ENCODE measurements at regions not wholly inside any gene's neighbourhood (a gene's known extent, or its start where the extent isn't known, plus 50 kb on each side); places are given as distances from the start of the nearest gene placed in this dataset.

- no peaks in the 10 kb centered on the region for H3K4me1 Mint-ChIP-seq
- H3K36me3 Mint-ChIP-seq (ENCODE audit: low read depth): no peaks in the 10 kb centered on the region
- H3K4me3 Mint-ChIP-seq: no peak overlapping the region
- H3K9me3 Mint-ChIP-seq: peaks cover 5% of the 10 kb centered on the region
- no peaks in the 10 kb centered on the region for H3K27me3 Mint-ChIP-seq (ENCODE audit: low read depth)
- no peak overlapping the region for H3K27ac Mint-ChIP-seq
- TF ChIP-seq, protein P1, sequence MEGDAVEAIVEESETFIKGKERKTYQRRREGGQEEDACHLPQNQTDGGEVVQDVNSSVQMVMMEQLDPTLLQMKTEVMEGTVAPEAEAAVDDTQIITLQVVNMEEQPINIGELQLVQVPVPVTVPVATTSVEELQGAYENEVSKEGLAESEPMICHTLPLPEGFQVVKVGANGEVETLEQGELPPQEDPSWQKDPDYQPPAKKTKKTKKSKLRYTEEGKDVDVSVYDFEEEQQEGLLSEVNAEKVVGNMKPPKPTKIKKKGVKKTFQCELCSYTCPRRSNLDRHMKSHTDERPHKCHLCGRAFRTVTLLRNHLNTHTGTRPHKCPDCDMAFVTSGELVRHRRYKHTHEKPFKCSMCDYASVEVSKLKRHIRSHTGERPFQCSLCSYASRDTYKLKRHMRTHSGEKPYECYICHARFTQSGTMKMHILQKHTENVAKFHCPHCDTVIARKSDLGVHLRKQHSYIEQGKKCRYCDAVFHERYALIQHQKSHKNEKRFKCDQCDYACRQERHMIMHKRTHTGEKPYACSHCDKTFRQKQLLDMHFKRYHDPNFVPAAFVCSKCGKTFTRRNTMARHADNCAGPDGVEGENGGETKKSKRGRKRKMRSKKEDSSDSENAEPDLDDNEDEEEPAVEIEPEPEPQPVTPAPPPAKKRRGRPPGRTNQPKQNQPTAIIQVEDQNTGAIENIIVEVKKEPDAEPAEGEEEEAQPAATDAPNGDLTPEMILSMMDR (IDR thresholded peaks at IDR 0.05; ENCODE audit: unreplicated experiment in 3 of 3): no peak
Observed at GRCh38 chr9:104263942-104264341, 169.8 kb downstream of the SMC2 start.

- TF ChIP-seq, protein P1 (IDR thresholded peaks at IDR 0.05; ENCODE audit: unreplicated experiment in 3 of 3): no peak
- Mint-ChIP-seq H3K27ac (no peak overlapping the region), H3K36me3 (ENCODE audit: low read depth) (no peaks in the 10 kb centered on the region), H3K4me3 (no peak overlapping the region), H3K9me3 (peaks cover 5% of the 10 kb centered on the region), H3K4me1 (no peaks in the 10 kb centered on the region), H3K27me3 (ENCODE audit: low read depth) (no peaks in the 10 kb centered on the region)
Observed at GRCh38 chr9:104264431-104264830, 170.3 kb downstream of the SMC2 start.

- H3K36me3 Mint-ChIP-seq (ENCODE audit: low read depth): no peaks in the 10 kb centered on the region
- TF ChIP-seq, protein P1 (IDR thresholded peaks at IDR 0.05; ENCODE audit: unreplicated experiment in 3 of 3): no peak
- no peak overlapping the region for H3K4me3 Mint-ChIP-seq
Observed at GRCh38 chr9:104269374-104269773, 175.3 kb downstream of the SMC2 start.

DNA sequence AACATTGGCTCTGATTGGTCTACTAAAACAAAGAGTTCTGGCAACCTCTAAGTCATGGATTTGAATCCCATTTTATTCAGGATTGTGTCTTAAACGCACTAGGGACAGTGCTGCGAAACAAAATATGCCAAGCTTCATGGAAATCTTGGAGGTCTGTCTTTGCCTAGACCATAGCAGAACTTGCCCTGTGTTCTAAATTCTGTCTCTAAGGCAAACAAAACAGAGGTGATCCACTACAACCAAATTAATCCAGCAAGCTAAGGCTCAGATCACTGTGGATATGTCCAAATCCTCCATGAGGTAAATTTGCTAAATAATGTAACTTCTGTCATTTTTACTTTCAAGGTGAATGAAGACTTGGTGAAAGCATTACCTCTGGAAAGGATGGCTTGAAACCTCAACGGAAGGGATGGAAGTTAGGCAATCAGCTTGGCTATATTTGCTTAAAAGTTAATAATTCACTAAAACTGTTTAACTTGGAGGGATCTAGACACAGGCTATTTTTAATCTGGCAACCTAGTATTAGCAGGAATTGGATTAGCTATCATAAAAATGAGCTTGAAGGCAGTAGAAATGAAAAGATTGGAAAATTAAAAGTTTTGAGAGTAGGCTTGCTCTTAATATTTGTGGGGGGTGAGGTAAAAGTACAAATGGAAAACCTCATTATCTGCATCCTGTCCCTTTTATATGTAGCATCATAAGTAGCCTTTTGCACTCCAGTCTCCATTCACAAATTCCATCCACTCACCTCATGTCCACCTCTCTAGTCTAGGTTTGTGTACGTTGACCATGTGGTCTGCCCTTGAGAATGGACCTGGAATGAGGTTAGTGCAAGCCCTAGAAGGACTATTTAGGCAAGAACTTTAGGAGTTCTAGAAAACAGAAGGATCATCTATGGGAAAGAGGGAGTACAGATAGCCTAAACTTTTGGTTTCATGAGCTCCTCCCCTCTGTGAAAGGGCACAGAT, 176.2 kb downstream of the SMC2 start:
- H3K4me3 Mint-ChIP-seq: no peak overlapping the region
- H3K27me3 Mint-ChIP-seq (ENCODE audit: low read depth): no peaks in the 10 kb centered on the region
- H3K9me3 Mint-ChIP-seq: peaks cover 5% of the 10 kb centered on the region
- TF ChIP-seq, protein P1 (IDR thresholded peaks at IDR 0.05; ENCODE audit: unreplicated experiment in 3 of 3): no peak
- no peaks in the 10 kb centered on the region for H3K4me1 Mint-ChIP-seq
- H3K36me3 Mint-ChIP-seq (ENCODE audit: low read depth): no peaks in the 10 kb centered on the region
- H3K27ac Mint-ChIP-seq: no peak overlapping the region

More at GRCh38 chr9:104269374-104269773, 175.3 kb downstream of the SMC2 start:
- Mint-ChIP-seq H3K4me1 (no peaks in the 10 kb centered on the region), H3K27ac (no peak overlapping the region), H3K27me3 (ENCODE audit: low read depth) (no peaks in the 10 kb centered on the region), H3K9me3 (peaks cover 5% of the 10 kb centered on the region)

DNA sequence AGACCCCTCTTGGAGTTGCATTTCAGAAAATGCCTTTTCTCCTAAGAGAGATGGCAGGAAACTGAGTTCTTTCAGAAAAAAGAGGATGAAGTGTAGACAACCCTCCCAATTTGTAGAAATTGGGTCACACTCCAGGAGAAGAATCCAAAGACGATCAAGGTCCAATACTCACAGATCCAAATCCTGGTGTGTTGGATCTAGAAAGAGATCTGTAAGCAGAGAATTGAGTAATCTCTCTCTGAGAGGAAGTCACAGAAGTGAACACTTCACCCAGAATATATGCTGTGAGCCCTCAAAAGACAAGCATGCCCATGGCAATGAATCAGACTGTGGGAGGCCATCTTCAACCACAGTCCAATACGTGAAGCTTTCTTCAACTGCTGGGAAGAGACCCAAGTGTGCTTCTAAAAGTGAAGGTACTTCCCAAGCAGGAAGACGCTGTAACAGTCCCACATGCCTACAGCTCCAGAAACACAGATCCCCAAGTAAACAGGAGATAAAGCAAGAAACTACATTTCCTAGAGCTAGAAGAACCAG, 182.7 kb downstream of the SMC2 start:
- Mint-ChIP-seq H3K4me3 (no peak overlapping the region), H3K4me1 (peaks cover 13% of the 10 kb centered on the region), H3K27me3 (ENCODE audit: low read depth) (peaks cover 3% of the 10 kb centered on the region), H3K27ac (no peak overlapping the region), H3K36me3 (ENCODE audit: low read depth) (no peaks in the 10 kb centered on the region), H3K9me3 (no peaks in the 10 kb centered on the region)
- TF ChIP-seq, protein P1 (IDR thresholded peaks at IDR 0.05; ENCODE audit: unreplicated experiment in 3 of 3): no peak
